SJSA1 (cell line): ENCODE measurements at regions not wholly inside any gene's neighbourhood (a gene's known extent, or its start where the extent isn't known, plus 50 kb on each side); places are given as distances from the start of the nearest gene placed in this dataset.
"Not testable (repeated sequence)": the region's sequence is repeated elsewhere in the genome, so short reads cannot be mapped to it uniquely, and the experiment has no call there.

Experiments used
- DNase-seq, 2 experiments: peaks; one replicate each; pipeline ENCODE4 v3.0.0-alpha.2; 2015 to 2020; ENCODE audit warnings: low spot score in 2 of 2, low read depth in 1 of 2
- H3K27ac ChIP-seq: fragments of 250-450 bp; sonication (Bioruptor Pico); 2 replicates; pipeline ENCODE4 v1.5.1; 2020; ENCODE audit warnings: mild to moderate bottlenecking, moderate library complexity
- H3K27me3 ChIP-seq: fragments of 250-450 bp; sonication (Bioruptor Pico); replicated peaks from 2 replicates; pipeline ENCODE4 v1.5.1; 2020; ENCODE audit warnings: mild to moderate bottlenecking, moderate library complexity
- H3K36me3 ChIP-seq: fragments of 250-450 bp; sonication (Bioruptor Pico); 2 replicates; pipeline ENCODE4 v1.5.1; 2020; ENCODE audit warnings: mild to moderate bottlenecking
- H3K4me1 ChIP-seq: fragments of 250-450 bp; sonication (Bioruptor Pico); replicated peaks from 2 replicates; pipeline ENCODE4 v1.6.1; 2021; ENCODE audit warnings: mild to moderate bottlenecking
- H3K4me3 ChIP-seq: fragments of 250-450 bp; sonication (Bioruptor Pico); 2 replicates; pipeline ENCODE4 v1.5.1; 2020; ENCODE audit warnings: mild to moderate bottlenecking
- H3K9me3 ChIP-seq: fragments of 250-450 bp; sonication (Bioruptor Pico); replicated peaks from 2 replicates; pipeline ENCODE4 v1.5.1; 2020; ENCODE audit warnings: mild to moderate bottlenecking

DNA sequence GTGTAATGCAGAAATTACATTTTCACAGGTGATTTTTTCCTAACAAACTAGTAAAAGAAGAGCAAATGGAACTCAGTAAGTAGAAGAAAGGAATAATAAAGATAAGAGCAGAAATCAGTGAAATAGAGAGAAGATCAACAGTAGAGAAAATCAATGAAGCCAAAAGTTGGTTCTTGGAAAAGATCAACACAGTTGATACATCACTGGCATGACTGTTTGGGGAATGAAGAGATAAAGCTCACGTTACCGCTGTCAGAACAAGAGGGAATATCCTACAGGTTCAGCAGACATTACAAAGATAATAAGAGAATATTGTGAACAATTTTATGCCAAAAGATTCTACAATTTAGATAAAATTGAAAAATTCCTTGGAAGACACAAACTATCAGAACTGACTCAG is 146.4 kb downstream of the ACTR3B start:
- Histone ChIP-seq H3K4me1 (no peaks in the 10 kb centered on the region), H3K36me3 (no peaks in the 10 kb centered on the region), H3K27me3 (no peaks in the 10 kb centered on the region), H3K9me3 (no peaks in the 10 kb centered on the region), H3K4me3 (no peak overlapping the region), H3K27ac (no peak overlapping the region)
- no peak for DNase-seq

DNA sequence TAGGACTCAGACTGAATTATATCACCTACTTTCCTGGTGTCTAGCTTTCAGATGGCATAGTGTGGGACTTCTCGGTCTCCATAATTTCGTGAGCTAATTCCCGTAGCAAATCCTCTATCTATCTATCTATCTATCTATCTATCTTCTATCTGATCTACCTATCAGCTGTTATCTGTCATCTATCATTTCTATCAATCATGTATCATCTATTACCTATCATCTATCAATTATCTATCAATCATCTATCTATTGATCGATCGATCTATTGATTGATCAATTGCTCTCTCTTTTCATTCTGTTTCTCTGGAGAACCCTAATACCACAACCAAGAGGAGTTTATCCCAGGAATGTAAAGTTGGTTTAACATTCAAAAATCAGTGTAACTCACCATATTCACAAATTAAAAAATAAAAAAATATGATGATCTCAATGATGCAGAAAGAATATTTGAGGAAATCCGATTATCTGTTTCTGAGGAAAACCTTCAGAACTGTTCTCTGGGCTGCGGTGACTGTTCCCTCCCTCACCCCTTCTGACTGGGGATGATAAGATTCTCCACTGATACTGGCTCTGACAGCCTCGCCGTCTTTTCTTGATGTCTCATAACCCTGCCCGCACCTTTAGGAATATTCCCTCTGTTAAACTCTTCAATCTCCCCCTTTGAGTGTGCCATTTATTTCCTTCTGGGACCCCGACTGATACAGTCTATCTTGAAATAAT is 147.7 kb downstream of the ACTR3B start:
- no peak overlapping the region for H3K27ac ChIP-seq
- no peak overlapping the region for H3K4me3 ChIP-seq
- no peaks in the 10 kb centered on the region for H3K27me3 ChIP-seq
- H3K9me3 ChIP-seq = no peaks in the 10 kb centered on the region
- no peaks in the 10 kb centered on the region for H3K36me3 ChIP-seq
- H3K4me1 ChIP-seq = no peaks in the 10 kb centered on the region
- DNase-seq = no peak

DNA sequence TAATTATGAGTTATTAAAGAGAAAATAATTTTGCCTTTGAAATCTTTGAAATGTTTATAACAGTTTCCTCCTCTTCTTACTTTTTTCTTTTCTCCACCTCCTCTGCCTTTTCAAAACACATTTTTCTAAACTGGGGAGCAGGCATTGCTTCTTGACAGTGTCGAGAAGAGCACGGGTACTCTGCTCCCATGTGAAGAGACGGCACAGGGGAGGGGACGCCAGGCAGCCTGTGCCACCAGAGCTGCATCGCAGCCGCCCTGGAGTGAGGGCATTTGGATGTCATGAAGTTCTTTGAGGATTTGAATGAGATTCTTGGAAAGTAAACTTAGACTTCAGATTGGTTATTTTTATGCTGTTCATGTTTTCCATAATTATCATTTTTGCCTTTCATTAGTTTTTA is 149.7 kb downstream of the ACTR3B start:
- 0 out of 2 replicates have a peak, but pooled peaks cover 2% of the 10 kb centered on the region for H3K9me3 ChIP-seq
- no peak overlapping the region for H3K27ac ChIP-seq
- no peaks in the 10 kb centered on the region for H3K27me3 ChIP-seq
- H3K4me3 ChIP-seq = no peak overlapping the region
- H3K36me3 ChIP-seq = no peaks in the 10 kb centered on the region
- no peaks in the 10 kb centered on the region for H3K4me1 ChIP-seq
- DNase-seq = no peak

DNA sequence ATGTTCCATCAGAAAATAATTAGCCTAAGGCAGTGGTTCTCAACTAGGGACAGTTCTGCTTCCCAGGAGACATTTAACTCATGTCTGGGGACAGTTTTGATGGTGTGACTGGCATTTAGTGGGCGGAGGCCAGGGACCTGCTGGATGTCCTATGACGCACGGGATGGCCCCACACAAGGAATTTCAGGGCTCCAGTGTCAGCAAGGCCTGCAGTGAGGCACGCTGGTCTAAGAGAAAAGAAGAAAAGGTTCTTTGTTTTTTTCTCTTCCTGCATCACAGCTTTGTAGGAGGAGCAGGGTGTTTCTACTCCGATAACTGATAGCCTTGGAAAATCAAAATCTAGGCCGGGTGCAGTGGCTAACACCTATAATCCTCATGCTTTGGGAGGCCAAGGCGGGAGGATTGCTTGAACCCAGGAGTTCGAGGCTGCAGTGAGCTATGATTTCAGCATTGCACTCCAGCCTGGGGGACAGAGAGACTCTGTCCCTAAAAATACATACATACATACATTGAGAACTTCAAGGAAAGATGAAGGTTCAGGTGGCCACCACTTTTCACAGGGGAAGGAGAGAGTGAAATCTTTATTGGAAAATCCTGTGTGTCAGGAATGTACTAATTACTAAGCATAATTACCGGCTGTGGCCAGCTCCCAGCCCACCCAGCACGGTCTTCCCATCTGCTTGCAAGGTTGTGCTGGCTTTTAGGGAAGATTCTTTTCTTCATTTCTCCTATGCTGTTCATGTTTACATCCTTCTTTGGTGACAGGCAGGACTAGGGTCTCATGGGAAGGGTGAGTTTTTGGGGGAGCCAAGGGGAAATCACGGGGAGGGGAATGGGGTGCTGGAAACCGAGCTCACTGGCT is 150.4 kb downstream of the ACTR3B start:
- H3K4me1 ChIP-seq = no peaks in the 10 kb centered on the region
- H3K27ac ChIP-seq = no peak overlapping the region
- no peaks in the 10 kb centered on the region for H3K27me3 ChIP-seq
- H3K4me3 ChIP-seq = no peak overlapping the region
- H3K9me3 ChIP-seq = 0 out of 2 replicates have a peak, but pooled peaks cover 4% of the 10 kb centered on the region
- no peak for DNase-seq
- no peaks in the 10 kb centered on the region for H3K36me3 ChIP-seq

DNA sequence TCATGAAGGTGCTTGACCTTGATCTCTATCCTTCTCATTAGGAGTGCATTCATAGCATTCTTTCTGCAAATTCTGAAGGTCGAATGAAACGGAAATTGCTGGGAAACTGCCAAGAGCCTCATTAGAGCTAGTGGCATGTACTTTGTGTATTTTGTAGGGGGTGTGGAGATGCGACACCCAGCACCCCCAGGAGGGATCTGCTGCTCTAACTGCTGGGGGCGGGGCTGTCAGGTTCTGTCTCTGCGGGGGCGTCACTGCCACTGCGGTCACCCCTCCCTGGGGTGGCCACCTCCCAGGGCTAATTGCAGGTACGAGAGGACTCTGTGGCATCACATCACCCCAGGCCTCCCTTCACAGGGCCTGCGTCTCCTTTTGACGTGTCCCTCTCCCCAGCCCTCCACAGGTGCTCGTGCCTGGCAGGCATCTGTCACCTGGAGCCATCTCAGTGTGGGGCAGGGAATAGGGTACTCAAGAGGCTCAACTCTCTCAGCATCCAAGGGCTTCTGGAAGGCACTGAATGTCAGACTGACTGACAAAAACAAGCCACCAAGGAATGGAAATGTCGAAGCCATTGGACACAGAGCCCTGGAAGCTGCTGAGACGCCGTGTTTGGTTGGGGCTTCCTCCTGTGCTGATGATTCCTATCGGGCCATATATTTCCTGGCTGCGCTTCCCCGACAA is 151.1 kb downstream of the ACTR3B start:
- Histone ChIP-seq H3K4me1 (no peaks in the 10 kb centered on the region), H3K27me3 (no peaks in the 10 kb centered on the region), H3K36me3 (no peaks in the 10 kb centered on the region), H3K27ac (no peak overlapping the region), H3K4me3 (no peak overlapping the region), H3K9me3 (0 out of 2 replicates have a peak, but pooled peaks cover 4% of the 10 kb centered on the region)
- DNase-seq = no peak

DNA sequence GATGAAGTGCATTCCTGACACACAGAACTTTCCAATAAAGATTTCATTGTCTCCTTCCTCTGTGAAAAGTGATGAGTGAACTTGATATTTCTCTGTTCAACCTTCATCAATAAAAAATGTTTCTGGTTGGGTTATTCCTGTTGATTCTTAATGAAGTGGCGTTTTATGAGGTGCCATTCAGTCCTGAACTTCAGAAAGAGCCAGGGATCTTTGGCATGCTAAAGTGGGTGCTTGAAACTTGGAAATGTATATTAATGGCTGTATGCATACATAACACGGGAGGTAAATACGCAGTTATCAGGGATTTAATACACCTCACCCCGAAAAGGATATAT is 151.6 kb downstream of the ACTR3B start:
- H3K4me3 ChIP-seq = no peak overlapping the region
- DNase-seq = no peak
- no peak overlapping the region for H3K27ac ChIP-seq
- 0 out of 2 replicates have a peak, but pooled peaks cover 4% of the 10 kb centered on the region for H3K9me3 ChIP-seq
- no peaks in the 10 kb centered on the region for H3K36me3 ChIP-seq
- H3K4me1 ChIP-seq = no peaks in the 10 kb centered on the region
- H3K27me3 ChIP-seq = no peaks in the 10 kb centered on the region

DNA sequence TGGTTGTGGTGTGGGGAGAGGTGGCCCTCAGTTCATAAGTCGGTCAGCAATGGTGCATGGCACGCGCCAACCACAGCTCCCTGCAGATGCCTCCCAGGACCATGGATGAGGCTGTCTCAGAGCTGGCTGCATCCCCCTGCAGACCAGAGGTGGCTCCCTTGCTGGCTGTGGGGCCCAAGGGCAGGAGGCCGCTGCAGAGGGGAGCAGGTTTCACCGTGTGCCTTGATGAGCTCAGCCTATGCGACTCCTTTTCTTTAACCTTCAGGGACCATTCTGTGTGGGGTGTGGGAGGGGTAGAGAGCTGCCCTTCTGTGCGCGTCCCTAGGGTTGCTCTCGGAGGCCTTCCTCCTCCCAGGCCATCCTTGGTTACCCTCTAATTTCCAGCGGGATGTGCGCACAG is 152.4 kb downstream of the ACTR3B start:
- no peak overlapping the region for H3K27ac ChIP-seq
- H3K4me1 ChIP-seq = no peaks in the 10 kb centered on the region
- 0 out of 2 replicates have a peak, but pooled peaks cover 4% of the 10 kb centered on the region for H3K9me3 ChIP-seq
- no peaks in the 10 kb centered on the region for H3K36me3 ChIP-seq
- H3K4me3 ChIP-seq = no peak overlapping the region
- DNase-seq = no peak
- H3K27me3 ChIP-seq = no peaks in the 10 kb centered on the region

DNA sequence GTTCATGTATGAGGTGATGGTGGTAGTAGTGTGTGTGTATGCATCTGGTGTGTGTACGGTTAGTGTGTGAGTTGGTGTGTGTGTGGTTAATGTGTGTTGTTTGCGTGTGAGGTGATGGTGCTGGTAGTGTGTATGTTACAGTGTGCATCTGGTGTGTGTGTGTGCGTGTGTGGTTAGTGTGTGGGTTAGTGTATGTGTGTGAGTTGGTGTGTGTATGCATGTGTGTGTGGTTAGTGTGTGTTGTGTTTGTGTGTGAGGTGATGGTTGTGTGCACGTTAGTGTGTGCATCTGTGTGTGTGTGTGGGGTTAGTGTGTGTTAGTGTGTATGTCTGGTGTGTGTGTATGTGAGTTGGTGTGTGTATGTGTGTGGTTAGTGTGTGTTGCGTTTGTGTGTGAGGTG is 153.0 kb downstream of the ACTR3B start:
- Histone ChIP-seq H3K36me3 (no peaks in the 10 kb centered on the region), H3K27ac (no peak overlapping the region), H3K4me1 (no peaks in the 10 kb centered on the region), H3K27me3 (no peaks in the 10 kb centered on the region), H3K9me3 (0 out of 2 replicates have a peak, but pooled peaks cover 4% of the 10 kb centered on the region), H3K4me3 (no peak overlapping the region)
- no peak for DNase-seq

DNA sequence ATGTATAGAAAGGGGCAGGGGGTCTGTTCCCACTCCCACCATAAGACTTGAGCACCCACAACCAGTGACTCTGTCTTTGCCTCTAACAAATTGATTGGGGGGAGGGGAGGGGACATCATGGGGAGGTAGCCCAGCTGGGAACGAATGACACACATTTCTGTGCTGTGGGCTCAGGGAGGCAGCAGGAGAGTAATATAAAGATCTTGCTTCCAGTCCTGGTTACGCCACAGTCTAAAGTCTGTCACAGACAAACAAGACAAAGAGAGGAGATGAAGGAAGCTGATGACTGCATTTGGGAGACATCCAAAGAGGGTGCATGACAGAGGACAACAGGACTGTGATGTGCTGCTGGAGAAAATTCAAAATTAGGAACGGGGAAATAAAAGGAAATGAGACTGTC is 153.9 kb downstream of the ACTR3B start:
- no peak overlapping the region for H3K27ac ChIP-seq
- no peaks in the 10 kb centered on the region for H3K27me3 ChIP-seq
- H3K4me3 ChIP-seq = no peak overlapping the region
- H3K36me3 ChIP-seq = no peaks in the 10 kb centered on the region
- DNase-seq = no peak
- 0 out of 2 replicates have a peak, but pooled peaks cover 4% of the 10 kb centered on the region for H3K9me3 ChIP-seq
- H3K4me1 ChIP-seq = no peaks in the 10 kb centered on the region

DNA sequence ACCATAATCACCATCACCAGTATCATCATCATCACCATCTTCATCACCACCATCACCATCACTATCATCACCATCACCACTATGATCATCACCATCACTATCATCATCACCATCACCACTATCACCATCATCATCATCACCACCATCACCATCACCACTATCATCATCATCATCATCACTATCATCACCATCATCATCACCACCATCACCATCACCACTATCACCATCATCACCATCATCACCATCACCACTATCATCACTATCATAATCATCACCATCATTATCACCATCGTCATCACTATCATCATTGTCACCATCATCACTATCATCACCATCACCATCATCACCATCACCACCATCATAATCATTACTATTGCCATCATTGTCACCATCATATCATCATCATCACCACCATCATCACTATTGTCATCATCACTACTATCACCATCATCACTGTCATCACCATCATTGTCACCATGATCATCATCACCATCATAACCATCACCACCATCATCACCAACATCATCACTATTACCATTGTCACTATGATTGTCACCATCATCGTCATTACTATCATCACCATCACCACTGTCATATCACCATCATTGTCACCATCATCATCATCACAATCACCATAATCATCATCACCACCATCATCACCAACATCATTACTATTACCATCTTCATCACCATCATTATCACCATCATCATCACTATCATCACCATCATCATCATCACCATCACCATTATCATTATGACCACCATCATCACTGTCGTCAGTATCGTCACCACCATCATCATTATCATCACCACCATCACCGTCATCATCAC is 154.7 kb downstream of the ACTR3B start:
- DNase-seq = no peak
- H3K36me3 ChIP-seq = no peaks in the 10 kb centered on the region
- no peaks in the 10 kb centered on the region for H3K27me3 ChIP-seq
- H3K27ac ChIP-seq = no peak overlapping the region
- no peaks in the 10 kb centered on the region for H3K4me1 ChIP-seq
- H3K4me3 ChIP-seq = no peak overlapping the region
- 0 out of 2 replicates have a peak, but pooled peaks cover 4% of the 10 kb centered on the region for H3K9me3 ChIP-seq

DNA sequence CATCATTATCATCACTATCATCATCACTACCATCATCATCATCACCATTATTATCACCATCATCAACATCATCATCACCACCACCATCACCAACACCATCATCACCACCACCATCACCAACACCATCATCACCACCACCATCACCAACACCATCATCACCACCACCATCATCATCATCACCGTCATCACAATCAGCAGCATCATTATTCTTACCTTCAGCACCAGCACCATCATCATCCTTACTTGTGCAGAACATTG is 155.2 kb downstream of the ACTR3B start:
- not testable (repeated sequence) for H3K4me1 ChIP-seq, H3K27ac ChIP-seq, H3K36me3 ChIP-seq, H3K4me3 ChIP-seq, H3K27me3 ChIP-seq, H3K9me3 ChIP-seq, DNase-seq

DNA sequence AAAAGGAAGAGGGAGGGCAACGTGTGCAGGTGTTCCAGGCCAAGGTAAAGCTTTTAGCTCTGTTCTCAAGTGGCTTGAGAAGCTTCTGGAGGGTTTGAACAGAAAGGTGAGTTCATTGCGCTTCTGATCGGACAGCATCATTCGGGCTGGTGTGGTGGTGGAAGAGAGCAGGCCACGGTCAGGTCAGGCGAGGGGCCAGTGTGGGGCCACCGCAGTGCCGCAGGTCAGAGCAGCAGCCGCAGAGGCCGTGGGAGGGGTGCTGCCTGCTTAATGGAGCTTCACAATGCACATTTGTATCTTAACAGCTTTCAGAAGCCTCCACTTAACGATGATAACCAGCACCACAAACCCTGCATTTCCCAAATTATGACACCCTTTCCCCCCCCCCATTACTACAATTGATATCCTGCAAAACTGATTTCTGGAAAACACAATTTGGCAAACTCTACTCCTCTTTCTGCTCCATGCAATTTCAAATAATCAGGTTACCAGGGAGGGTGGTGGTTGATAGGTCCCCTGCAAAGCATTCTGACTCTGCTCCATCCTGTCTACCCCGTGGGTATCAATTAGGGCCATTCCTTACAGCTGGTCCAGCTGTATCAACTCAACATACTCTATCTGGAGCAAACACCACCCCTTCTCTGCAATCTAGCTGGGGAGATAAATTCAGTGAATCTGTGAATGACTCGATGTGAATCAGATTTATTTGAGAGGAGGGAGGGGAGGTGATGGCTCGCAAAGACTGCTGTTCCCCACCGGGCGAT is 162.9 kb downstream of the ACTR3B start:
- no peaks in the 10 kb centered on the region for H3K36me3 ChIP-seq
- DNase-seq = no peak
- no peak overlapping the region for H3K27ac ChIP-seq
- H3K27me3 ChIP-seq = peaks cover 29% of the 10 kb centered on the region
- H3K9me3 ChIP-seq = no peaks in the 10 kb centered on the region
- no peaks in the 10 kb centered on the region for H3K4me1 ChIP-seq
- H3K4me3 ChIP-seq = no peak overlapping the region

DNA sequence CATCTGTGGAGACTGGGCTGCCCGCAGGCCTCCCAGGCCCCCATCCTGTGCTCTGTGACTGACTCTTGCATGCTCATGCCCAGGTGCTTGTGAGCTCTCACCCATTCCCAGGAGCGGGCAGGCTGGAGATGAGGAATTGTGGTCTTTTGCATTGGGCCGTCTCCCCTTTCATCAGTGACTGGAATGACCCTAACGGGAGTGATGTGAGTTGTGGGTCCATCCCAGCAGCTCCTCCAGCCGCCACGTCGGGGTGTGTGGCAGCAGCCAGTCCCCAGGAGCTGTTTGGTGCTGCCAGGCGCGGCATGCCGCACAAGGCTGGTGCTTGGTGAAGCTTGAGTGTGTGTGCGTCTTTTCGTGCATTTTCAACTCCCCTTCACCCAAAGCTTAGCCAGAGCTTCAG is 164.2 kb downstream of the ACTR3B start:
- Histone ChIP-seq H3K27me3 (peaks cover 29% of the 10 kb centered on the region), H3K9me3 (no peaks in the 10 kb centered on the region), H3K4me3 (no peak overlapping the region), H3K27ac (no peak overlapping the region), H3K36me3 (no peaks in the 10 kb centered on the region), H3K4me1 (no peaks in the 10 kb centered on the region)
- no peak for DNase-seq
